HEK293 (cell line): ENCODE measurements at regions not wholly inside any gene's neighbourhood (a gene's known extent, or its start where the extent isn't known, plus 50 kb on each side); places are given as distances from the start of the nearest gene placed in this dataset.
"Not testable (repeated sequence)": the region's sequence is repeated elsewhere in the genome, so short reads cannot be mapped to it uniquely, and the experiment has no call there.

Experiments used
- CTCF ChIA-PET: fragments of 350-600 bp; formaldehyde crosslinking; extraction: SDS; loops from one replicate; lab custom pipeline; 2021; ENCODE audit warnings: antibody characterized with exemption; lab: Yijun Ruan, JAX
- POLR2A ChIA-PET: fragments of 300-600 bp; formaldehyde crosslinking; extraction: SDS; loops from one replicate; lab custom pipeline; 2020; ENCODE audit warnings: antibody characterized with exemption, inconsistent platforms; lab: Yijun Ruan, JAX
- H3K27ac ChIP-seq: fragments of 200-500 bp; sonication (Bioruptor generic); 2 replicates; pipeline ENCODE4 v1.5.1; 2014; ENCODE audit warnings: low read depth, low read length, control low read depth, inconsistent platforms; ENCODE audit errors: extremely low read depth
- H3K36me3 ChIP-seq, 2 experiments: fragments of 200-500 bp in 1 of 2; sonication (Bioruptor generic) in 1 of 2; 1 replicate in 1 of 2; 2 replicates in 1 of 2; pipeline ENCODE4 v1.5.1; 2014 to 2017; ENCODE audit warnings: inconsistent platforms in 2 of 2, low read length in 2 of 2; ENCODE audit not compliant: control insufficient read depth in 2 of 2, insufficient read depth in 1 of 2
- H3K4me1 ChIP-seq: fragments of 200-500 bp; sonication (Bioruptor generic); 2 replicates; pipeline ENCODE4 v1.5.1; 2014; ENCODE audit warnings: mild to moderate bottlenecking, low read length, inconsistent platforms; ENCODE audit not compliant: control insufficient read depth, insufficient read depth
- H3K4me3 ChIP-seq: 2 replicates; pipeline ENCODE4 v1.5.1; 2011; ENCODE audit warnings: low read depth, mild to moderate bottlenecking, control low read depth, low read length, moderate library complexity
- H3K9me3 ChIP-seq: fragments of 200-500 bp; sonication (Bioruptor generic); 2 replicates; pipeline ENCODE4 v1.5.1; 2014; ENCODE audit warnings: low read depth, low read length, inconsistent platforms; ENCODE audit not compliant: control insufficient read depth, insufficient read depth
- FEZF1 ChIP-seq: fragments of 450-650 bp; formaldehyde crosslinking; IDR thresholded peaks from 2 replicates; pipeline ENCODE4 v1.5.1; 2016; ENCODE audit warnings: missing biosample characterization, missing genetic modification characterization
- MEIS1 ChIP-seq: sonication (generic); formaldehyde crosslinking; IDR thresholded peaks from 2 replicates; pipeline ENCODE4 v1.8.1; 2022; ENCODE audit warnings: missing genetic modification reagents, mild to moderate bottlenecking, borderline replicate concordance
- SCRT2 ChIP-seq: fragments of 450-650 bp; formaldehyde crosslinking; IDR thresholded peaks from 2 replicates; pipeline ENCODE4 v1.5.1; 2016; ENCODE audit warnings: missing biosample characterization, missing genetic modification characterization
- SP7 ChIP-seq: fragments of 450-650 bp; formaldehyde crosslinking; IDR thresholded peaks from 2 replicates; pipeline ENCODE4 v1.5.1; 2016; ENCODE audit warnings: missing biosample characterization, missing genetic modification characterization
- ZFP3 ChIP-seq: fragments of 450-650 bp; formaldehyde crosslinking; IDR thresholded peaks from 2 replicates; pipeline ENCODE4 v1.5.1; 2016; ENCODE audit warnings: low read depth, missing biosample characterization, missing genetic modification characterization
- ZNF155 ChIP-seq: fragments of 450-650 bp; formaldehyde crosslinking; IDR thresholded peaks from 2 replicates; pipeline ENCODE4 v1.5.1; 2016; ENCODE audit warnings: missing biosample characterization, missing genetic modification characterization
- ZNF280C ChIP-seq: fragments of 450-650 bp; formaldehyde crosslinking; IDR thresholded peaks from 2 replicates; pipeline ENCODE4 v1.5.1; 2016; ENCODE audit warnings: missing biosample characterization, missing genetic modification characterization
- ZNF280D ChIP-seq: fragments of 450-650 bp; formaldehyde crosslinking; IDR thresholded peaks from 2 replicates; pipeline ENCODE4 v1.5.1; 2016; ENCODE audit warnings: missing biosample characterization, missing genetic modification characterization
- ZNF324 ChIP-seq: fragments of 450-650 bp; formaldehyde crosslinking; IDR thresholded peaks from 2 replicates; pipeline ENCODE4 v1.5.1; 2016; ENCODE audit warnings: missing biosample characterization, missing genetic modification characterization
- ZNF341 ChIP-seq: fragments of 450-650 bp; formaldehyde crosslinking; IDR thresholded peaks from 2 replicates; pipeline ENCODE4; 2016; ENCODE audit warnings: low read depth, missing biosample characterization, missing genetic modification characterization
- ZNF404 ChIP-seq: fragments of 450-650 bp; formaldehyde crosslinking; IDR thresholded peaks from 2 replicates; pipeline ENCODE4 v1.5.1; 2017; ENCODE audit warnings: missing biosample characterization, missing genetic modification characterization
- ZNF514 ChIP-seq: fragments of 450-650 bp; formaldehyde crosslinking; IDR thresholded peaks from 2 replicates; pipeline ENCODE4 v1.5.1; 2016; ENCODE audit warnings: missing biosample characterization, missing genetic modification characterization
- ZNF621 ChIP-seq: fragments of 450-650 bp; formaldehyde crosslinking; IDR thresholded peaks from 2 replicates; pipeline ENCODE4 v1.5.1; 2017; ENCODE audit warnings: missing biosample characterization, missing genetic modification characterization
- ZNF660 ChIP-seq: fragments of 450-650 bp; IDR thresholded peaks from 2 replicates; pipeline ENCODE4 v1.5.1; 2018; ENCODE audit warnings: missing biosample characterization, mild to moderate bottlenecking, missing genetic modification characterization
- ZNF701 ChIP-seq: fragments of 450-650 bp; formaldehyde crosslinking; IDR thresholded peaks from 2 replicates; pipeline ENCODE4 v1.5.1; 2016; ENCODE audit warnings: missing biosample characterization, missing genetic modification characterization
- ZXDB ChIP-seq: fragments of 450-650 bp; formaldehyde crosslinking; IDR thresholded peaks from 2 replicates; pipeline ENCODE4 v1.5.1; 2016; ENCODE audit warnings: missing biosample characterization, missing genetic modification characterization
- TF ChIP-seq, protein P1 (sequence below): fragments of 450-650 bp; formaldehyde crosslinking; conservative IDR thresholded peaks from 2 replicates; pipeline ENCODE4 v1.5.1; 2016; ENCODE audit warnings: low read depth, missing biosample characterization, missing genetic modification characterization

- Histone ChIP-seq H3K4me3 (no peak overlapping the region), H3K9me3 (no peaks in the 10 kb centered on the region), H3K27ac (no peak overlapping the region), H3K36me3 (no peaks in the 10 kb centered on the region), H3K4me1 (no peaks in the 10 kb centered on the region)
- POLR2A ChIA-PET = no interaction called here
- CTCF ChIA-PET = interaction anchor here (0.7 to 3.4 kb wide), 3 partner anchors 9 to 33 kb away, joined by 3 to 13 read pairs (median 5); no protein-coding TSS in a partner anchor
- TF ChIP-seq, protein P1, sequence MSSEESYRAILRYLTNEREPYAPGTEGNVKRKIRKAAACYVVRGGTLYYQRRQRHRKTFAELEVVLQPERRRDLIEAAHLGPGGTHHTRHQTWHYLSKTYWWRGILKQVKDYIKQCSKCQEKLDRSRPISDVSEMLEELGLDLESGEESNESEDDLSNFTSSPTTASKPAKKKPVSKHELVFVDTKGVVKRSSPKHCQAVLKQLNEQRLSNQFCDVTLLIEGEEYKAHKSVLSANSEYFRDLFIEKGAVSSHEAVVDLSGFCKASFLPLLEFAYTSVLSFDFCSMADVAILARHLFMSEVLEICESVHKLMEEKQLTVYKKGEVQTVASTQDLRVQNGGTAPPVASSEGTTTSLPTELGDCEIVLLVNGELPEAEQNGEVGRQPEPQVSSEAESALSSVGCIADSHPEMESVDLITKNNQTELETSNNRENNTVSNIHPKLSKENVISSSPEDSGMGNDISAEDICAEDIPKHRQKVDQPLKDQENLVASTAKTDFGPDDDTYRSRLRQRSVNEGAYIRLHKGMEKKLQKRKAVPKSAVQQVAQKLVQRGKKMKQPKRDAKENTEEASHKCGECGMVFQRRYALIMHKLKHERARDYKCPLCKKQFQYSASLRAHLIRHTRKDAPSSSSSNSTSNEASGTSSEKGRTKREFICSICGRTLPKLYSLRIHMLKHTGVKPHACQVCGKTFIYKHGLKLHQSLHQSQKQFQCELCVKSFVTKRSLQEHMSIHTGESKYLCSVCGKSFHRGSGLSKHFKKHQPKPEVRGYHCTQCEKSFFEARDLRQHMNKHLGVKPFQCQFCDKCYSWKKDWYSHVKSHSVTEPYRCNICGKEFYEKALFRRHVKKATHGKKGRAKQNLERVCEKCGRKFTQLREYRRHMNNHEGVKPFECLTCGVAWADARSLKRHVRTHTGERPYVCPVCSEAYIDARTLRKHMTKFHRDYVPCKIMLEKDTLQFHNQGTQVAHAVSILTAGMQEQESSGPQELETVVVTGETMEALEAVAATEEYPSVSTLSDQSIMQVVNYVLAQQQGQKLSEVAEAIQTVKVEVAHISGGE = no peak
- no peak for TF ChIP-seq SP7 (tag by site-specific recombination)
- no peak for TF ChIP-seq ZXDB (tag by site-specific recombination)
- TF ChIP-seq ZNF280C (tag by site-specific recombination) = no peak
- TF ChIP-seq ZNF621 (tag by site-specific recombination) = no peak
- TF ChIP-seq FEZF1 = no peak
- no peak for TF ChIP-seq SCRT2 (tag by site-specific recombination)
- no peak for TF ChIP-seq ZFP3 (tag by site-specific recombination)
- TF ChIP-seq ZNF280D (tag by site-specific recombination) = no peak
- TF ChIP-seq ZNF324 (tag by site-specific recombination) = no peak
- TF ChIP-seq ZNF701 = no peak
Measured at GRCh38 chr6:157747370-157747769, 75.7 kb upstream of the SNX9 start.

DNA sequence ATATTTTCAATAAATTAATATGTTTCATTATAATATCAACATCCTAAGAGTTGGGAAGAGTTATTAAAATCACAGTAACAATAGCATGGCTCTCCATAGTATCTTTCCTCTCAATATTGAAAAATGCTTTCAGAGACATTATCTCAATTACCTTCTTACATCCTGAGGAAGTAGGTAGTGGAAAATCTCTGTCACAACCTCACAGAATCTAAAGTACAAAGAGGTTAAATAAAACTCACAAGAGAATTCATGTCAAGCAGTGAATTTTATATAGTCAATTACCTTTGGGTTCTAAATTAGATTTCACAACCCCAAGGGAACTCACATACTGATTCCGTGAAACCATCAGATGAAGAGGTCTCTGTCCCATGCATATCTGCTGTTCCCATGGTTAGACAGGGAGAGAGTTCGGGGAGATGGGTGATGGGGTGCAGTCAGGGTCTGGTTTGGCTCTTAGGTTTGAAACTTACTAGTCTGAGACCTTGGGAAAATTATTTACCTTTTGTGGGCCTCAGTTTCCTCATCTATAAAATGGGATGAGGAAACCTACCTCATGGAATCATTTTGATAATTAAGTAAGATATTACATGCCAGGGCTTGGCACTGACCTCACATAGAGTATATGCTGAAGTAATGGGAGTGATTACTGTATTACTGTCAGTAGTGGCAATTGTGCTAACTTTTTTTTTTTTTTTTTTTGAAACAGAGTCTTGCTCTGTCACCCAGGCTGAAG lies 74.0 kb upstream of the SNX9 start:
- TF ChIP-seq ZNF514 (tag by site-specific recombination) = no peak
- no peak for TF ChIP-seq ZNF155 (tag by site-specific recombination)
- TF ChIP-seq ZNF660 (tag by site-specific recombination) = no peak
- TF ChIP-seq MEIS1 = no peak
- no peak for TF ChIP-seq ZNF341
- no peak for TF ChIP-seq ZNF404 (tag by site-specific recombination)
- no peak overlapping the region for H3K4me3 ChIP-seq
- no peaks in the 10 kb centered on the region for H3K36me3 ChIP-seq
- ChIA-PET CTCF (interaction anchor here (0.6 to 3.4 kb wide), 2 partner anchors 8 to 216 kb away, joined by 3 to 13 read pairs; no protein-coding TSS in a partner anchor), POLR2A (interaction anchor here (0.7 kb wide), 1 partner anchor 1241 kb away, joined by 3 read pairs; no protein-coding TSS in a partner anchor)
- no peak overlapping the region for H3K27ac ChIP-seq
- H3K4me1 ChIP-seq = no peaks in the 10 kb centered on the region
- no peaks in the 10 kb centered on the region for H3K9me3 ChIP-seq

DNA sequence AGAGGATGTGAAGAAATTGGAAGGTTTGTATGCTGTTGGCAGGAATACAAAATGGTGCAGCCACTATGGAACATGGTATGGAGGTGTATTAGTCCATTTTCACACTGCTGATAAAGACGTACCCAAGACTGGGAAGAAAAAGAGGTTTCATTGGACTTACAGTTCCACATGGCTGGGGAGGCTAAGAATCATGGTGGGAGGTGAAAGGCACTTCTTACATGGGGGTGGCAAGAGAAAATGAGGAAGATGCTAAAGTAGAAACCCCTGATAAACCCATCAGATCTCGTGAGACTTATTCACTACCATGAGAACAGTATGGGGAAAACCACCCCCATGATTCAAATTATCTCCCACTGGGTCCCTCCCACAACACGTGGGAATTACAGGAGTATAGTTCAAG lies 72.1 kb upstream of the SNX9 start:
- H3K9me3 ChIP-seq, H3K4me3 ChIP-seq, CTCF ChIA-PET, POLR2A ChIA-PET, H3K4me1 ChIP-seq, H3K36me3 ChIP-seq, H3K27ac ChIP-seq: not testable (repeated sequence)
